GM21381 (cell line): ENCODE measurements at regions not wholly inside any gene's neighbourhood (a gene's known extent, or its start where the extent isn't known, plus 50 kb on each side); places are given as distances from the start of the nearest gene placed in this dataset.
A peak's percentile ranks its signal among the peaks of the same experiment; 100 is the strongest.
"Not testable (repeated sequence)": the region's sequence is repeated elsewhere in the genome, so short reads cannot be mapped to it uniquely, and the experiment has no call there.

ENCODE experiments used
- ATAC-seq: cut with Tn5 transposase; IDR thresholded peaks from one replicate; pipeline ENCODE4 v1.9.1; 2021; ENCODE audit warnings: mild to moderate bottlenecking, moderate library complexity; ENCODE audit not compliant: unreplicated experiment

GRCh38 chr1:25134801-25135461, 97.4 kb downstream of the SYF2 start:
- ATAC-seq, result no peak

- ATAC-seq, result no peak
Measured at GRCh38 chr1:25134307-25134706, 98.0 kb downstream of the SYF2 start.

- no peak for ATAC-seq
Measured at GRCh38 chr1:25131794-25132193, 100.5 kb downstream of the SYF2 start.

- no peak for ATAC-seq
Measured at GRCh38 chr1:25130895-25131294, 101.4 kb downstream of the SYF2 start.

GRCh38 chr1:25129380-25129779, 102.9 kb downstream of the SYF2 start:
- no peak for ATAC-seq

GRCh38 chr1:25128121-25128621, 104.1 kb downstream of the SYF2 start:
- ATAC-seq, result peak; percentile 49

- no peak for ATAC-seq
Measured at GRCh38 chr1:25126562-25126961, 105.7 kb downstream of the SYF2 start.

- ATAC-seq, result no peak
Measured at GRCh38 chr1:25123551-25123950, 108.8 kb downstream of the SYF2 start.

- no peak for ATAC-seq
Measured at GRCh38 chr1:25122747-25123146, 109.6 kb downstream of the SYF2 start.

GRCh38 chr1:25120281-25120680, 112.0 kb downstream of the SYF2 start:
- ATAC-seq, result no peak

- ATAC-seq, result no peak
Measured at GRCh38 chr1:25118546-25118945, 113.8 kb downstream of the SYF2 start.

- ATAC-seq, result no peak
Measured at GRCh38 chr1:25117233-25117823, 115.0 kb downstream of the SYF2 start.

GRCh38 chr1:25116832-25117231, 115.5 kb downstream of the SYF2 start:
- no peak for ATAC-seq

- ATAC-seq, result not testable (repeated sequence)
Measured at GRCh38 chr1:25116117-25116516, 116.2 kb downstream of the SYF2 start.

- ATAC-seq, result no peak
Measured at GRCh38 chr1:25113731-25114130, 118.6 kb downstream of the SYF2 start.

- no peak for ATAC-seq
Measured at GRCh38 chr1:25113086-25113485, 119.2 kb downstream of the SYF2 start.

GRCh38 chr1:25112400-25112799, 119.9 kb downstream of the SYF2 start:
- no peak for ATAC-seq

- no peak for ATAC-seq
Measured at GRCh38 chr1:25111706-25112105, 120.6 kb downstream of the SYF2 start.

GRCh38 chr1:25110485-25110884, 121.8 kb downstream of the SYF2 start:
- no peak for ATAC-seq

GRCh38 chr1:25110036-25110435, 122.3 kb downstream of the SYF2 start:
- ATAC-seq, result no peak

- ATAC-seq, result no peak
Measured at GRCh38 chr1:25109531-25109951, 122.8 kb downstream of the SYF2 start.

GRCh38 chr1:25107643-25108010, 124.7 kb downstream of the SYF2 start:
- no peak for ATAC-seq
